Vagina (tissue), 2 donors: ENCODE measurements at regions not wholly inside any gene's neighbourhood (a gene's known extent, or its start where the extent isn't known, plus 50 kb on each side); places are given as distances from the start of the nearest gene placed in this dataset.

ENCODE experiments used
- DNase-seq, 2 donors: peaks; one replicate each; pipeline ENCODE4 v3.0.0-alpha.2; 2017; ENCODE audit errors: extremely low spot score in 2 of 2
- H3K27ac ChIP-seq: fragments of 200-600 bp; sonication (generic); one replicate; pipeline ENCODE4 v1.5.1; 2019
- H3K27me3 ChIP-seq: fragments of 200-600 bp; sonication (generic); one replicate; pipeline ENCODE4 v1.5.1; 2019
- H3K36me3 ChIP-seq, 2 donors: fragments of 200-600 bp; sonication (generic); one replicate each; pipeline ENCODE4 v1.5.1; 2017 to 2019
- H3K4me1 ChIP-seq: fragments of 200-600 bp; sonication (generic); one replicate; pipeline ENCODE4 v1.5.1; 2019
- H3K4me3 ChIP-seq, 2 donors: fragments of 200-600 bp; sonication (generic); 1 replicate in 1 of 2; 2 replicates in 1 of 2; pipeline ENCODE4 v1.5.1; 2016 to 2019
- H3K9me3 ChIP-seq: fragments of 200-600 bp; sonication (generic); one replicate; pipeline ENCODE4 v1.5.1; 2019
- CTCF ChIP-seq, 3 experiments: fragments of 450-650 bp in 2 of 3; fragments of 200-600 bp in 1 of 3; sonication (generic) in 1 of 3; IDR thresholded peaks; one replicate each; pipeline ENCODE4 v1.5.1; 2017 to 2019; ENCODE audit warnings: antibody characterized with exemption in 3 of 3, mild to moderate bottlenecking in 2 of 3, moderate library complexity in 2 of 3
- POLR2A ChIP-seq, 2 donors: fragments of 450-650 bp; IDR thresholded peaks; one replicate each; pipeline ENCODE4 v1.6.1; 2017; ENCODE audit warnings: antibody characterized with exemption in 2 of 2, mild to moderate bottlenecking in 2 of 2, moderate library complexity in 2 of 2
- POLR2AphosphoS5 ChIP-seq, 2 donors: sonication (generic); formaldehyde crosslinking; IDR thresholded peaks; one replicate each; pipeline ENCODE4 v1.9.0; 2017; ENCODE audit warnings: antibody characterized with exemption in 2 of 2, mild to moderate bottlenecking in 2 of 2, low read depth in 1 of 2; ENCODE audit not compliant: insufficient read depth in 1 of 2
- intact Hi-C: fragments of 100-400 bp; cut with DNase I; formaldehyde crosslinking; loops from one replicate; pipeline ENCODE4 v1.15.1; 2023

GRCh38 chr3:106333911-106334618 is 465.3 kb upstream of the CBLB start:
- Histone ChIP-seq H3K27ac (no peak overlapping the region), H3K4me3 (no peak overlapping the region), H3K9me3 (no peaks in the 10 kb centered on the region), H3K36me3 (no peaks in the 10 kb centered on the region), H3K27me3 (no peaks in the 10 kb centered on the region), H3K4me1 (no peaks in the 10 kb centered on the region)
- no peak for TF ChIP-seq POLR2A (IDR thresholded peaks at IDR 0.05)
- TF ChIP-seq POLR2AphosphoS5 (IDR thresholded peaks at IDR 0.05; ENCODE audit: insufficient read depth in 1 of 2, low read depth in 1 of 2) = no peak
- no peak for TF ChIP-seq CTCF (IDR thresholded peaks at IDR 0.05)
- DNase-seq = no peak
- intact Hi-C loops = no loop called here

GRCh38 chr3:106336619-106337018 is 467.8 kb upstream of the CBLB start:
- no peaks in the 10 kb centered on the region for H3K27me3 ChIP-seq
- H3K4me1 ChIP-seq = peaks cover 2% of the 10 kb centered on the region
- TF ChIP-seq POLR2A (IDR thresholded peaks at IDR 0.05) (no peak), CTCF (IDR thresholded peaks at IDR 0.05) (no peak), POLR2AphosphoS5 (IDR thresholded peaks at IDR 0.05; ENCODE audit: insufficient read depth in 1 of 2, low read depth in 1 of 2) (no peak)
- intact Hi-C loops = no loop called here
- DNase-seq = no peak
- no peak overlapping the region for H3K4me3 ChIP-seq
- H3K27ac ChIP-seq = no peak overlapping the region
- no peaks in the 10 kb centered on the region for H3K9me3 ChIP-seq
- no peaks in the 10 kb centered on the region for H3K36me3 ChIP-seq

- no peak overlapping the region for H3K4me3 ChIP-seq
- no peak for DNase-seq
- H3K27ac ChIP-seq = no peak overlapping the region
- H3K4me1 ChIP-seq = peaks cover 7% of the 10 kb centered on the region
- H3K9me3 ChIP-seq = no peaks in the 10 kb centered on the region
- no peaks in the 10 kb centered on the region for H3K27me3 ChIP-seq
- TF ChIP-seq POLR2AphosphoS5 (IDR thresholded peaks at IDR 0.05; ENCODE audit: insufficient read depth in 1 of 2, low read depth in 1 of 2) = no peak
- TF ChIP-seq CTCF (IDR thresholded peaks at IDR 0.05) = no peak
- no peak for TF ChIP-seq POLR2A (IDR thresholded peaks at IDR 0.05)
- intact Hi-C loops = no loop called here
- no peaks in the 10 kb centered on the region for H3K36me3 ChIP-seq
Measured at GRCh38 chr3:106337116-106337515, 468.3 kb upstream of the CBLB start.

- Histone ChIP-seq H3K4me1 (peaks cover 14% of the 10 kb centered on the region), H3K36me3 (no peaks in the 10 kb centered on the region), H3K9me3 (no peaks in the 10 kb centered on the region), H3K27ac (no peak overlapping the region), H3K4me3 (no peak overlapping the region), H3K27me3 (no peaks in the 10 kb centered on the region)
- no peak for DNase-seq
- intact Hi-C loops = no loop called here
- TF ChIP-seq CTCF (IDR thresholded peaks at IDR 0.05) (no peak), POLR2AphosphoS5 (IDR thresholded peaks at IDR 0.05; ENCODE audit: insufficient read depth in 1 of 2, low read depth in 1 of 2) (no peak)
Measured at GRCh38 chr3:106338582-106339214, 469.9 kb upstream of the CBLB start.

- Histone ChIP-seq H3K36me3 (no peaks in the 10 kb centered on the region), H3K27me3 (no peaks in the 10 kb centered on the region), H3K9me3 (no peaks in the 10 kb centered on the region), H3K27ac (no peak overlapping the region), H3K4me1 (peaks cover 14% of the 10 kb centered on the region), H3K4me3 (no peak overlapping the region)
- no peak for DNase-seq
- intact Hi-C loops = no loop called here
- TF ChIP-seq POLR2AphosphoS5 (IDR thresholded peaks at IDR 0.05; ENCODE audit: insufficient read depth in 1 of 2, low read depth in 1 of 2) (no peak), CTCF (IDR thresholded peaks at IDR 0.05) (no peak), POLR2A (IDR thresholded peaks at IDR 0.05) (no peak)
Measured at GRCh38 chr3:106339551-106339950, 470.7 kb upstream of the CBLB start.
